ENCODE measurements at regions not wholly inside any gene's neighbourhood (a gene's known extent, or its start where the extent isn't known, plus 50 kb on each side); places are given as distances from the start of the nearest gene placed in this dataset.

DNA sequence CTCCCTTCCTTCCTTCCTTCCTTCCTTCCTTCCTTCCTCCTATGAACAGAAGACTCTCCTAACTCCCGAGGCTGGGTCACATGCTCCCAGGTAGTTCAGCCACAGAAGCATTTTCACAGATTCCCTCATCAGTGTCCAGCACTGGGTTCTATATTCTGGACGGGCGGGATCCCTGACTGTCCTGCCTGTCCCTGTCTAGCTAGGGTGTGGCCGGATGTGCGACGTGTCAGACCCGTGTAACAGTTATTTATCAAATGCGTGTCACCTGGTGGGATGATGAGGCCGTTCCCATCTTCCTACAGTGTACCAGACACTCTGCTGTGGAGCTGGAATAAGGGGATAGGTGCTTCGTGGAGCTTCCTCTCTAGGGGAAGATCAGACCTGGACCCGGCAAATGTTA, 901.0 kb downstream of the BRD1 start:
- TF ChIP-seq, protein P1, sequence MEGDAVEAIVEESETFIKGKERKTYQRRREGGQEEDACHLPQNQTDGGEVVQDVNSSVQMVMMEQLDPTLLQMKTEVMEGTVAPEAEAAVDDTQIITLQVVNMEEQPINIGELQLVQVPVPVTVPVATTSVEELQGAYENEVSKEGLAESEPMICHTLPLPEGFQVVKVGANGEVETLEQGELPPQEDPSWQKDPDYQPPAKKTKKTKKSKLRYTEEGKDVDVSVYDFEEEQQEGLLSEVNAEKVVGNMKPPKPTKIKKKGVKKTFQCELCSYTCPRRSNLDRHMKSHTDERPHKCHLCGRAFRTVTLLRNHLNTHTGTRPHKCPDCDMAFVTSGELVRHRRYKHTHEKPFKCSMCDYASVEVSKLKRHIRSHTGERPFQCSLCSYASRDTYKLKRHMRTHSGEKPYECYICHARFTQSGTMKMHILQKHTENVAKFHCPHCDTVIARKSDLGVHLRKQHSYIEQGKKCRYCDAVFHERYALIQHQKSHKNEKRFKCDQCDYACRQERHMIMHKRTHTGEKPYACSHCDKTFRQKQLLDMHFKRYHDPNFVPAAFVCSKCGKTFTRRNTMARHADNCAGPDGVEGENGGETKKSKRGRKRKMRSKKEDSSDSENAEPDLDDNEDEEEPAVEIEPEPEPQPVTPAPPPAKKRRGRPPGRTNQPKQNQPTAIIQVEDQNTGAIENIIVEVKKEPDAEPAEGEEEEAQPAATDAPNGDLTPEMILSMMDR (IDR thresholded peaks at IDR 0.05): no peak
- no peak for TF ChIP-seq POLR2A (IDR thresholded peaks at IDR 0.05)

Measured in adrenal gland (tissue), 5 donors.